A673 (cell line): ENCODE measurements at regions not wholly inside any gene's neighbourhood (a gene's known extent, or its start where the extent isn't known, plus 50 kb on each side); places are given as distances from the start of the nearest gene placed in this dataset.

Experiments used
- CTCF ChIP-seq: fragments of 300-800, 200-600 bp; sonication (generic); conservative IDR thresholded peaks from 2 replicates; pipeline ENCODE4 v1.5.1; 2017; ENCODE audit warnings: low read depth, mild to moderate bottlenecking, antibody characterized with exemption, low read length, moderate library complexity, mixed read lengths
- EZH2 ChIP-seq: fragments of 200-600 bp; sonication (generic); IDR thresholded peaks from 2 replicates; pipeline ENCODE4 v1.6.1; 2017; ENCODE audit warnings: borderline replicate concordance, low read depth, mild to moderate bottlenecking, mixed read lengths, antibody characterized with exemption, low read length; ENCODE audit not compliant: poor library complexity, severe bottlenecking

- TF ChIP-seq CTCF (no peak), EZH2 (no peak)
These were observed 669.3 kb upstream of the LRRN3 start for GRCh38 chr7:110421490-110422241.
